ENCODE measurements at regions not wholly inside any gene's neighbourhood (a gene's known extent, or its start where the extent isn't known, plus 50 kb on each side); places are given as distances from the start of the nearest gene placed in this dataset.

- H3K36me3 ChIP-seq (replicated peaks; ENCODE audit: insufficient read depth, low read length), result no peaks in the 10 kb centered on the region
- DNase-seq, result no peak
- H4K20me1 ChIP-seq (ENCODE audit: insufficient read depth, low read length), result no peaks in the 10 kb centered on the region
- no peak overlapping the region for H3K27ac ChIP-seq (ENCODE audit: low read length)
- H3K9ac ChIP-seq (ENCODE audit: low read length), result no peak overlapping the region
- no peaks in the 10 kb centered on the region for H3F3A ChIP-seq (ENCODE audit: insufficient read depth, low read length)
- H3K4me1 ChIP-seq (ENCODE audit: low read length), result no peaks in the 10 kb centered on the region
- TF ChIP-seq EZH2 (optimal IDR thresholded peaks at IDR 0.05; ENCODE audit: low read depth, low read length) (no peak), EZH2phosphoT487 (IDR thresholded peaks at IDR 0.05; ENCODE audit: low read length) (no peak)
- TF ChIP-seq, protein P1, sequence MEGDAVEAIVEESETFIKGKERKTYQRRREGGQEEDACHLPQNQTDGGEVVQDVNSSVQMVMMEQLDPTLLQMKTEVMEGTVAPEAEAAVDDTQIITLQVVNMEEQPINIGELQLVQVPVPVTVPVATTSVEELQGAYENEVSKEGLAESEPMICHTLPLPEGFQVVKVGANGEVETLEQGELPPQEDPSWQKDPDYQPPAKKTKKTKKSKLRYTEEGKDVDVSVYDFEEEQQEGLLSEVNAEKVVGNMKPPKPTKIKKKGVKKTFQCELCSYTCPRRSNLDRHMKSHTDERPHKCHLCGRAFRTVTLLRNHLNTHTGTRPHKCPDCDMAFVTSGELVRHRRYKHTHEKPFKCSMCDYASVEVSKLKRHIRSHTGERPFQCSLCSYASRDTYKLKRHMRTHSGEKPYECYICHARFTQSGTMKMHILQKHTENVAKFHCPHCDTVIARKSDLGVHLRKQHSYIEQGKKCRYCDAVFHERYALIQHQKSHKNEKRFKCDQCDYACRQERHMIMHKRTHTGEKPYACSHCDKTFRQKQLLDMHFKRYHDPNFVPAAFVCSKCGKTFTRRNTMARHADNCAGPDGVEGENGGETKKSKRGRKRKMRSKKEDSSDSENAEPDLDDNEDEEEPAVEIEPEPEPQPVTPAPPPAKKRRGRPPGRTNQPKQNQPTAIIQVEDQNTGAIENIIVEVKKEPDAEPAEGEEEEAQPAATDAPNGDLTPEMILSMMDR (IDR thresholded peaks at IDR 0.05; ENCODE audit: low read length), result no peak
- H3K4me2 ChIP-seq (ENCODE audit: low read depth, low read length), result no peak overlapping the region
- no peak overlapping the region for H2AFZ ChIP-seq (ENCODE audit: low read length)
- H3K4me3 ChIP-seq (ENCODE audit: low read length), result no peak overlapping the region
- no peaks in the 10 kb centered on the region for H3K27me3 ChIP-seq (replicated peaks; ENCODE audit: insufficient read depth, low read length)
- H3K9me2 ChIP-seq (replicated peaks; ENCODE audit: insufficient read depth, low read length), result no peaks in the 10 kb centered on the region
- no peaks in the 10 kb centered on the region for H3K9me3 ChIP-seq (replicated peaks; ENCODE audit: insufficient read depth, low read length)
- no peaks in the 10 kb centered on the region for H3K79me2 ChIP-seq (ENCODE audit: low read length)
Observed at GRCh38 chr13:61760102-61760501, 344.5 kb upstream of the PCDH20 start.

- no peak overlapping the region for H3K9ac ChIP-seq (ENCODE audit: low read length)
- TF ChIP-seq, protein P1 (IDR thresholded peaks at IDR 0.05; ENCODE audit: low read length), result no peak
- no peak for TF ChIP-seq EZH2 (optimal IDR thresholded peaks at IDR 0.05; ENCODE audit: low read depth, low read length)
- no peak for TF ChIP-seq EZH2phosphoT487 (IDR thresholded peaks at IDR 0.05; ENCODE audit: low read length)
- no peak for DNase-seq
- no peak overlapping the region for H3K27ac ChIP-seq (ENCODE audit: low read length)
- H3K4me3 ChIP-seq (ENCODE audit: low read length), result no peak overlapping the region
- H3K79me2 ChIP-seq (ENCODE audit: low read length), result no peaks in the 10 kb centered on the region
- no peaks in the 10 kb centered on the region for H4K20me1 ChIP-seq (ENCODE audit: insufficient read depth, low read length)
- no peaks in the 10 kb centered on the region for H3K36me3 ChIP-seq (replicated peaks; ENCODE audit: insufficient read depth, low read length)
- no peaks in the 10 kb centered on the region for H3K9me2 ChIP-seq (replicated peaks; ENCODE audit: insufficient read depth, low read length)
- no peak overlapping the region for H2AFZ ChIP-seq (ENCODE audit: low read length)
- H3K9me3 ChIP-seq (replicated peaks; ENCODE audit: insufficient read depth, low read length), result no peaks in the 10 kb centered on the region
- no peaks in the 10 kb centered on the region for H3K27me3 ChIP-seq (replicated peaks; ENCODE audit: insufficient read depth, low read length)
- no peak overlapping the region for H3K4me2 ChIP-seq (ENCODE audit: low read depth, low read length)
- H3F3A ChIP-seq (ENCODE audit: insufficient read depth, low read length), result no peaks in the 10 kb centered on the region
- no peaks in the 10 kb centered on the region for H3K4me1 ChIP-seq (ENCODE audit: low read length)
Observed at GRCh38 chr13:61756031-61756430, 340.4 kb upstream of the PCDH20 start.

- Histone ChIP-seq H3K27me3 (replicated peaks; ENCODE audit: insufficient read depth, low read length) (no peaks in the 10 kb centered on the region), H3K9ac (ENCODE audit: low read length) (no peak overlapping the region), H3K36me3 (replicated peaks; ENCODE audit: insufficient read depth, low read length) (no peaks in the 10 kb centered on the region), H2AFZ (ENCODE audit: low read length) (no peak overlapping the region), H3K79me2 (ENCODE audit: low read length) (no peaks in the 10 kb centered on the region), H4K20me1 (ENCODE audit: insufficient read depth, low read length) (no peaks in the 10 kb centered on the region), H3K9me3 (replicated peaks; ENCODE audit: insufficient read depth, low read length) (no peaks in the 10 kb centered on the region), H3K4me1 (ENCODE audit: low read length) (no peaks in the 10 kb centered on the region), H3K4me3 (ENCODE audit: low read length) (no peak overlapping the region), H3K9me2 (replicated peaks; ENCODE audit: insufficient read depth, low read length) (no peaks in the 10 kb centered on the region), H3F3A (ENCODE audit: insufficient read depth, low read length) (no peaks in the 10 kb centered on the region), H3K4me2 (ENCODE audit: low read depth, low read length) (no peak overlapping the region), H3K27ac (ENCODE audit: low read length) (no peak overlapping the region)
- TF ChIP-seq EZH2phosphoT487 (IDR thresholded peaks at IDR 0.05; ENCODE audit: low read length), result no peak
- no peak for DNase-seq
Observed at GRCh38 chr13:61751039-61751438, 335.4 kb upstream of the PCDH20 start.

- Histone ChIP-seq H3K9me2 (replicated peaks; ENCODE audit: insufficient read depth, low read length) (no peaks in the 10 kb centered on the region), H3K27ac (ENCODE audit: low read length) (no peak overlapping the region), H4K20me1 (ENCODE audit: insufficient read depth, low read length) (no peaks in the 10 kb centered on the region), H3K4me1 (ENCODE audit: low read length) (no peaks in the 10 kb centered on the region), H3K4me3 (ENCODE audit: low read length) (no peak overlapping the region), H3K9me3 (replicated peaks; ENCODE audit: insufficient read depth, low read length) (no peaks in the 10 kb centered on the region), H3K4me2 (ENCODE audit: low read depth, low read length) (no peak overlapping the region), H3K36me3 (replicated peaks; ENCODE audit: insufficient read depth, low read length) (no peaks in the 10 kb centered on the region), H2AFZ (ENCODE audit: low read length) (no peak overlapping the region), H3F3A (ENCODE audit: insufficient read depth, low read length) (no peaks in the 10 kb centered on the region), H3K79me2 (ENCODE audit: low read length) (no peaks in the 10 kb centered on the region), H3K27me3 (replicated peaks; ENCODE audit: insufficient read depth, low read length) (no peaks in the 10 kb centered on the region), H3K9ac (ENCODE audit: low read length) (no peak overlapping the region)
- no peak for TF ChIP-seq EZH2 (optimal IDR thresholded peaks at IDR 0.05; ENCODE audit: low read depth, low read length)
- TF ChIP-seq, protein P1 (IDR thresholded peaks at IDR 0.05; ENCODE audit: low read length), result no peak
- TF ChIP-seq EZH2phosphoT487 (IDR thresholded peaks at IDR 0.05; ENCODE audit: low read length), result no peak
- DNase-seq, result no peak
Observed at GRCh38 chr13:61738236-61738750, 322.6 kb upstream of the PCDH20 start.

Measured in MM.1S (cell line).